HCT116 (cell line): ENCODE measurements at regions not wholly inside any gene's neighbourhood (a gene's known extent, or its start where the extent isn't known, plus 50 kb on each side); places are given as distances from the start of the nearest gene placed in this dataset.
A peak's percentile ranks its signal among the peaks of the same experiment; 100 is the strongest.

ENCODE experiments used
- ATAC-seq: fragments of 200-7000 bp; cut with Tn5 transposase; 2 replicates; pipeline ENCODE4 v1.9.1; 2020; ENCODE audit warnings: mild to moderate bottlenecking, moderate library complexity
- BruUV-seq: library from RNA; stranded (reverse); fragments of 400-500 nt; replicated peaks from 2 replicates; lab custom pipeline; 2021; lab: Mats Ljungman, UMichigan
- CTCF ChIA-PET: fragments of 300-600 bp; sonication (Branson Sonifier 250); formaldehyde crosslinking; loops from one replicate; lab custom pipeline; 2021; ENCODE audit warnings: antibody characterized with exemption; lab: Charles Lee
- POLR2A ChIA-PET: fragments of 300-600, 350-600 bp; sonication (Branson Sonifier 250); formaldehyde crosslinking; loops from one replicate; lab custom pipeline; 2021; ENCODE audit warnings: antibody characterized with exemption; lab: Charles Lee
- RAD21 ChIA-PET, 2 experiments: fragments of 300-600 bp; sonication (Branson Sonifier 250); formaldehyde crosslinking; loops; one replicate each; lab custom pipeline; 2023; ENCODE audit warnings: low total read pairs in 2 of 2; ENCODE audit not compliant: uncharacterized antibody in 2 of 2, unreplicated experiment in 2 of 2, low non-redundant PET in 1 of 2; lab: Charles Lee
- DNase-seq: peaks from one replicate; pipeline ENCODE4 v3.0.0-alpha.2; 2010; ENCODE audit warnings: low read depth, low spot score
- H2AFZ ChIP-seq: fragments of 200-600 bp; shearing (Covaris generic), sonication (generic); 2 replicates; pipeline ENCODE4 v1.6.1; 2017; ENCODE audit warnings: low read depth, mixed run types, mixed read lengths, antibody characterized with exemption, low read length; ENCODE audit not compliant: poor library complexity, severe bottlenecking
- H3K27ac ChIP-seq: 2 replicates; pipeline ENCODE4 v1.5.1; 2012; ENCODE audit warnings: low read depth, low read length
- H3K27me3 ChIP-seq: fragments of 200-600 bp; sonication (generic); 2 replicates; pipeline ENCODE4 v1.6.1; 2016; ENCODE audit warnings: mixed run types, low read length, mixed read lengths; ENCODE audit not compliant: insufficient read depth
- H3K36me3 ChIP-seq, 2 experiments: fragments of 200-500 bp in 1 of 2; fragments of 200-600 bp in 1 of 2; sonication (Bioruptor generic) in 1 of 2; sonication (generic) in 1 of 2; 2 replicates each; pipeline versions ENCODE4 v1.5.1 to v1.6.1; 2014 to 2016; ENCODE audit warnings: low read length in 2 of 2, inconsistent platforms in 1 of 2, mixed read lengths in 1 of 2, mixed run types in 1 of 2; ENCODE audit not compliant: insufficient read depth in 2 of 2, control insufficient read depth in 1 of 2
- H3K4me1 ChIP-seq, 2 experiments: fragments of 200-600 bp in 1 of 2; sonication (generic) in 1 of 2; 2 replicates each; pipeline versions ENCODE4 v1.5.1 to v1.6.1; 2012 to 2017; ENCODE audit warnings: low read length in 2 of 2, inconsistent platforms in 1 of 2, mild to moderate bottlenecking in 1 of 2, mixed read lengths in 1 of 2, mixed run types in 1 of 2, moderate library complexity in 1 of 2; ENCODE audit not compliant: insufficient read depth in 2 of 2, control insufficient read depth in 1 of 2
- H3K4me2 ChIP-seq: fragments of 200-600 bp; sonication (generic); 2 replicates; pipeline ENCODE4 v1.6.1; 2017; ENCODE audit warnings: mixed run types, low read length, mixed read lengths
- H3K4me3 ChIP-seq, 2 experiments: fragments of 200-600 bp in 1 of 2; sonication (generic) in 1 of 2; replicated peaks in 1 of 2; 2 replicates each; pipeline ENCODE4 v1.5.1; 2011 to 2016; ENCODE audit warnings: low read length in 2 of 2, control low read depth in 1 of 2, low read depth in 1 of 2, mild to moderate bottlenecking in 1 of 2, mixed read lengths in 1 of 2, mixed run types in 1 of 2
- H3K79me2 ChIP-seq: fragments of 200-600 bp; sonication (generic); 2 replicates; pipeline ENCODE4 v1.6.1; 2017; ENCODE audit warnings: mild to moderate bottlenecking, mixed run types, low read length, moderate library complexity, mixed read lengths; ENCODE audit not compliant: insufficient read depth
- H3K9ac ChIP-seq: fragments of 200-600 bp; sonication (generic); 2 replicates; pipeline ENCODE4 v1.6.1; 2016; ENCODE audit warnings: low read length, mixed read lengths
- H3K9me2 ChIP-seq: fragments of 200-600 bp; sonication (generic), shearing (Covaris generic); 2 replicates; pipeline ENCODE4 v1.6.1; 2017; ENCODE audit warnings: mixed run types, mild to moderate bottlenecking, moderate library complexity; ENCODE audit not compliant: insufficient read depth
- H3K9me3 ChIP-seq, 2 experiments: fragments of 200-500 bp in 1 of 2; fragments of 200-600 bp in 1 of 2; sonication (Bioruptor generic) in 1 of 2; sonication (generic) in 1 of 2; 2 replicates each; pipeline ENCODE4 v1.6.1; 2014 to 2017; ENCODE audit warnings: low read length in 2 of 2, mixed read lengths in 2 of 2, inconsistent platforms in 1 of 2, low read depth in 1 of 2, mild to moderate bottlenecking in 1 of 2, mixed run types in 1 of 2, moderate library complexity in 1 of 2; ENCODE audit not compliant: control insufficient read depth in 1 of 2, insufficient read depth in 1 of 2
- H4K20me1 ChIP-seq: fragments of 200-600 bp; sonication (generic), shearing (Covaris generic); 2 replicates; pipeline ENCODE4 v1.6.1; 2017; ENCODE audit warnings: mixed run types, mild to moderate bottlenecking, moderate library complexity; ENCODE audit not compliant: insufficient read depth
- CBX3 ChIP-seq: IDR thresholded peaks from 2 replicates; pipeline ENCODE4 v1.6.1; 2012; ENCODE audit warnings: low read depth
- CEBPB ChIP-seq: IDR thresholded peaks from 2 replicates; pipeline ENCODE4 v1.6.1; 2012; ENCODE audit warnings: low read depth
- EGR1 ChIP-seq: IDR thresholded peaks from 2 replicates; pipeline ENCODE4 v1.6.1; 2012; ENCODE audit warnings: low read depth
- ELF1 ChIP-seq: IDR thresholded peaks from 2 replicates; pipeline ENCODE4 v1.6.1; 2012; ENCODE audit warnings: low read depth, borderline replicate concordance
- EZH2 ChIP-seq: fragments of 200-600 bp; sonication (generic); IDR thresholded peaks from 2 replicates; pipeline ENCODE4 v1.6.1; 2017; ENCODE audit warnings: antibody characterized with exemption, mixed run types
- EZH2phosphoT487 ChIP-seq: fragments of 200-600 bp; IDR thresholded peaks from 2 replicates; pipeline ENCODE4 v1.6.1; 2018; ENCODE audit warnings: antibody characterized with exemption, borderline replicate concordance
- FOSL1 ChIP-seq: IDR thresholded peaks from 2 replicates; pipeline ENCODE4 v1.6.1; 2012; ENCODE audit warnings: low read depth
- JUND ChIP-seq: IDR thresholded peaks from 2 replicates; pipeline ENCODE4 v1.6.1; 2012
- POLR2A ChIP-seq: IDR thresholded peaks from 2 replicates; pipeline ENCODE4 v1.7.0; 2011; ENCODE audit warnings: borderline replicate concordance; ENCODE audit not compliant: insufficient read depth, insufficient read length; ENCODE audit errors: extremely low read depth
- POLR2AphosphoS5 ChIP-seq: IDR thresholded peaks from 2 replicates; pipeline ENCODE4 v1.6.1; 2011; ENCODE audit warnings: mild to moderate bottlenecking, low read depth, low read length, moderate library complexity
- RAD21 ChIP-seq: IDR thresholded peaks from 2 replicates; pipeline ENCODE4 v1.6.1; 2012; ENCODE audit warnings: low read depth, mild to moderate bottlenecking
- SIN3A ChIP-seq: IDR thresholded peaks from 2 replicates; pipeline ENCODE4 v1.6.1; 2012; ENCODE audit warnings: low read depth
- SP1 ChIP-seq: IDR thresholded peaks from 2 replicates; pipeline ENCODE4 v1.6.1; 2012; ENCODE audit warnings: low read depth
- SRF ChIP-seq: IDR thresholded peaks from 2 replicates; pipeline ENCODE4 v1.6.1; 2012; ENCODE audit warnings: low read depth
- YY1 ChIP-seq: IDR thresholded peaks from 2 replicates; pipeline ENCODE4 v1.6.1; 2011; ENCODE audit warnings: low read length, low read depth, moderate library complexity, mild to moderate bottlenecking; ENCODE audit not compliant: insufficient replicate concordance; ENCODE audit errors: extremely low read depth
- ZFX ChIP-seq: fragments of 450-650 bp; IDR thresholded peaks from 2 replicates; pipeline ENCODE4 v1.6.1; 2017
- ZNF274 ChIP-seq: fragments of 200-500 bp; sonication (Bioruptor generic); IDR thresholded peaks from 2 replicates; pipeline ENCODE4 v1.6.1; 2014; ENCODE audit warnings: mild to moderate bottlenecking, low read depth, low read length, inconsistent platforms
- intact Hi-C: fragments of 100-400 bp; cut with micrococcal nuclease; formaldehyde crosslinking; loops from 2 replicates; pipeline ENCODE4 v1.10.0; 2022
- TF ChIP-seq, protein P1 (sequence below), 3 experiments: fragments of 200-600 bp in 1 of 3; sonication (generic) in 1 of 3; IDR thresholded peaks in 2 of 3; conservative IDR thresholded peaks in 1 of 3; 2 replicates each; pipeline ENCODE4 v1.5.1; 2012 to 2017; ENCODE audit warnings: low read depth in 2 of 3, low read length in 2 of 3, antibody characterized with exemption in 1 of 3, borderline replicate concordance in 1 of 3, control low read depth in 1 of 3, mild to moderate bottlenecking in 1 of 3, mixed read lengths in 1 of 3, mixed run types in 1 of 3, moderate library complexity in 1 of 3; ENCODE audit not compliant: insufficient read depth in 1 of 3
- TF ChIP-seq, protein P2 (sequence below): IDR thresholded peaks from 2 replicates; pipeline ENCODE4 v1.6.1; 2012
- TF ChIP-seq, protein P3 (sequence below): IDR thresholded peaks from 2 replicates; pipeline ENCODE4 v1.6.1; 2012; ENCODE audit warnings: low read depth
- TF ChIP-seq, protein P4 (sequence below): IDR thresholded peaks from 2 replicates; pipeline ENCODE4 v1.6.1; 2011; ENCODE audit warnings: mild to moderate bottlenecking, low read length, moderate library complexity; ENCODE audit not compliant: insufficient replicate concordance; ENCODE audit errors: extremely low read depth
- TF ChIP-seq, protein P5 (sequence below): IDR thresholded peaks from 2 replicates; pipeline ENCODE4 v1.6.1; 2012

DNA sequence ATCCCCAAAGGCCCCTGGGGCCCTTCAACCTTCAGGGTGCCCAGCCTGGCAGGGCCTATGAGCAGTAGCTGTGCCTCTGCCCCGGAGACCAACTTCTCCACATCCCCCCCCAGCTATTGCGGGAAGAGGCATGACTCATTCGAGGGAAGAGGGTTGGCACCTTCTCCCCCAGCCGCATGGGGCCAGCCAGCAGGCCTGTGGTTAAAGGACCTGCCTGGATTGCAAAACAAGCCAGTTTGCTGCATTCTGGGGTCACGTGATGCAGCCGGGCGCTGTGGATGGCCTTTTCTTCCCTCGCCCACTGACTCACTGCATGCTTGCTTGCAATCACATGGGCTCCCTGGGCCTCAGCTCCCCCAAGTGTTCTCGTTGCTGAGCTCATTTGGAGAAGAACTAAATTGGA is 182.5 kb downstream of the MAFB start:
- ATAC-seq: peak; percentile 89
- Histone ChIP-seq H3K79me2 (no peaks in the 10 kb centered on the region), H3K4me1 (peaks cover 11 to 17% of the 10 kb centered on the region in 2 experiments), H3K9me2 (no peaks in the 10 kb centered on the region), H3K27me3 (no peaks in the 10 kb centered on the region), H4K20me1 (no peaks in the 10 kb centered on the region), H3K9ac (no peak overlapping the region), H2AFZ (peak overlapping the region; percentile 8), H3K4me3 (no peak overlapping the region), H3K36me3 (no peaks in the 10 kb centered on the region), H3K27ac (no peak overlapping the region), H3K4me2 (peak overlapping the region; percentile 35), H3K9me3 (no peaks in the 10 kb centered on the region)
- CTCF ChIA-PET: no interaction called here
- no TSS peak for BruUV-seq
- RAD21 ChIA-PET: no interaction called here
- intact Hi-C loops: no loop called here
- POLR2A ChIA-PET: no interaction called here
- peak; percentile 78 for DNase-seq
- no peak for TF ChIP-seq EZH2
- TF ChIP-seq YY1: no peak
- peak; percentile 55 for TF ChIP-seq SRF
- peak; percentile 90 for TF ChIP-seq CBX3
- TF ChIP-seq, protein P1, sequence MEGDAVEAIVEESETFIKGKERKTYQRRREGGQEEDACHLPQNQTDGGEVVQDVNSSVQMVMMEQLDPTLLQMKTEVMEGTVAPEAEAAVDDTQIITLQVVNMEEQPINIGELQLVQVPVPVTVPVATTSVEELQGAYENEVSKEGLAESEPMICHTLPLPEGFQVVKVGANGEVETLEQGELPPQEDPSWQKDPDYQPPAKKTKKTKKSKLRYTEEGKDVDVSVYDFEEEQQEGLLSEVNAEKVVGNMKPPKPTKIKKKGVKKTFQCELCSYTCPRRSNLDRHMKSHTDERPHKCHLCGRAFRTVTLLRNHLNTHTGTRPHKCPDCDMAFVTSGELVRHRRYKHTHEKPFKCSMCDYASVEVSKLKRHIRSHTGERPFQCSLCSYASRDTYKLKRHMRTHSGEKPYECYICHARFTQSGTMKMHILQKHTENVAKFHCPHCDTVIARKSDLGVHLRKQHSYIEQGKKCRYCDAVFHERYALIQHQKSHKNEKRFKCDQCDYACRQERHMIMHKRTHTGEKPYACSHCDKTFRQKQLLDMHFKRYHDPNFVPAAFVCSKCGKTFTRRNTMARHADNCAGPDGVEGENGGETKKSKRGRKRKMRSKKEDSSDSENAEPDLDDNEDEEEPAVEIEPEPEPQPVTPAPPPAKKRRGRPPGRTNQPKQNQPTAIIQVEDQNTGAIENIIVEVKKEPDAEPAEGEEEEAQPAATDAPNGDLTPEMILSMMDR (IDR thresholded peaks at IDR 0.05 in 2 of 3, conservative IDR thresholded peaks at IDR 0.05 in 1 of 3; ENCODE audit: borderline replicate concordance in 1 of 3, insufficient read depth in 1 of 3, low read depth in 2 of 3, low read length in 2 of 3): no peak
- no peak for TF ChIP-seq POLR2A
- peak; percentile 70 for TF ChIP-seq SP1
- peak; percentile 39 for TF ChIP-seq RAD21
- peak; percentile 84 for TF ChIP-seq FOSL1
- no peak for TF ChIP-seq EZH2phosphoT487
- TF ChIP-seq ZFX: no peak
- no peak for TF ChIP-seq ZNF274
- peak; percentile 78 for TF ChIP-seq JUND
- TF ChIP-seq, protein P2, sequence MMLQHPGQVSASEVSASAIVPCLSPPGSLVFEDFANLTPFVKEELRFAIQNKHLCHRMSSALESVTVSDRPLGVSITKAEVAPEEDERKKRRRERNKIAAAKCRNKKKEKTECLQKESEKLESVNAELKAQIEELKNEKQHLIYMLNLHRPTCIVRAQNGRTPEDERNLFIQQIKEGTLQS: peak; percentile 37; the same call in 1 of the 2 replicates
- peak; percentile 98 for TF ChIP-seq CEBPB
- TF ChIP-seq EGR1: no peak
- TF ChIP-seq SIN3A: no peak
- TF ChIP-seq, protein P3, sequence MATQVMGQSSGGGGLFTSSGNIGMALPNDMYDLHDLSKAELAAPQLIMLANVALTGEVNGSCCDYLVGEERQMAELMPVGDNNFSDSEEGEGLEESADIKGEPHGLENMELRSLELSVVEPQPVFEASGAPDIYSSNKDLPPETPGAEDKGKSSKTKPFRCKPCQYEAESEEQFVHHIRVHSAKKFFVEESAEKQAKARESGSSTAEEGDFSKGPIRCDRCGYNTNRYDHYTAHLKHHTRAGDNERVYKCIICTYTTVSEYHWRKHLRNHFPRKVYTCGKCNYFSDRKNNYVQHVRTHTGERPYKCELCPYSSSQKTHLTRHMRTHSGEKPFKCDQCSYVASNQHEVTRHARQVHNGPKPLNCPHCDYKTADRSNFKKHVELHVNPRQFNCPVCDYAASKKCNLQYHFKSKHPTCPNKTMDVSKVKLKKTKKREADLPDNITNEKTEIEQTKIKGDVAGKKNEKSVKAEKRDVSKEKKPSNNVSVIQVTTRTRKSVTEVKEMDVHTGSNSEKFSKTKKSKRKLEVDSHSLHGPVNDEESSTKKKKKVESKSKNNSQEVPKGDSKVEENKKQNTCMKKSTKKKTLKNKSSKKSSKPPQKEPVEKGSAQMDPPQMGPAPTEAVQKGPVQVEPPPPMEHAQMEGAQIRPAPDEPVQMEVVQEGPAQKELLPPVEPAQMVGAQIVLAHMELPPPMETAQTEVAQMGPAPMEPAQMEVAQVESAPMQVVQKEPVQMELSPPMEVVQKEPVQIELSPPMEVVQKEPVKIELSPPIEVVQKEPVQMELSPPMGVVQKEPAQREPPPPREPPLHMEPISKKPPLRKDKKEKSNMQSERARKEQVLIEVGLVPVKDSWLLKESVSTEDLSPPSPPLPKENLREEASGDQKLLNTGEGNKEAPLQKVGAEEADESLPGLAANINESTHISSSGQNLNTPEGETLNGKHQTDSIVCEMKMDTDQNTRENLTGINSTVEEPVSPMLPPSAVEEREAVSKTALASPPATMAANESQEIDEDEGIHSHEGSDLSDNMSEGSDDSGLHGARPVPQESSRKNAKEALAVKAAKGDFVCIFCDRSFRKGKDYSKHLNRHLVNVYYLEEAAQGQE: no peak
- TF ChIP-seq, protein P4, sequence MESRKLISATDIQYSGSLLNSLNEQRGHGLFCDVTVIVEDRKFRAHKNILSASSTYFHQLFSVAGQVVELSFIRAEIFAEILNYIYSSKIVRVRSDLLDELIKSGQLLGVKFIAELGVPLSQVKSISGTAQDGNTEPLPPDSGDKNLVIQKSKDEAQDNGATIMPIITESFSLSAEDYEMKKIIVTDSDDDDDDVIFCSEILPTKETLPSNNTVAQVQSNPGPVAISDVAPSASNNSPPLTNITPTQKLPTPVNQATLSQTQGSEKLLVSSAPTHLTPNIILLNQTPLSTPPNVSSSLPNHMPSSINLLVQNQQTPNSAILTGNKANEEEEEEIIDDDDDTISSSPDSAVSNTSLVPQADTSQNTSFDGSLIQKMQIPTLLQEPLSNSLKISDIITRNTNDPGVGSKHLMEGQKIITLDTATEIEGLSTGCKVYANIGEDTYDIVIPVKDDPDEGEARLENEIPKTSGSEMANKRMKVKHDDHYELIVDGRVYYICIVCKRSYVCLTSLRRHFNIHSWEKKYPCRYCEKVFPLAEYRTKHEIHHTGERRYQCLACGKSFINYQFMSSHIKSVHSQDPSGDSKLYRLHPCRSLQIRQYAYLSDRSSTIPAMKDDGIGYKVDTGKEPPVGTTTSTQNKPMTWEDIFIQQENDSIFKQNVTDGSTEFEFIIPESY: no peak
- TF ChIP-seq, protein P5, sequence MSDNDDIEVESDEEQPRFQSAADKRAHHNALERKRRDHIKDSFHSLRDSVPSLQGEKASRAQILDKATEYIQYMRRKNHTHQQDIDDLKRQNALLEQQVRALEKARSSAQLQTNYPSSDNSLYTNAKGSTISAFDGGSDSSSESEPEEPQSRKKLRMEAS: peak; percentile 96
- TF ChIP-seq POLR2AphosphoS5: peak; percentile 35; the same call in 1 of the 2 replicates
- TF ChIP-seq ELF1: no peak
